Occipital lobe (tissue), 1 donor: ENCODE measurements at regions not wholly inside any gene's neighbourhood (a gene's known extent, or its start where the extent isn't known, plus 50 kb on each side); places are given as distances from the start of the nearest gene placed in this dataset.

Source experiments
- DNase-seq: peaks from one replicate; lab custom pipeline; 2025; lab: John Stamatoyannopoulos, UW

DNA sequence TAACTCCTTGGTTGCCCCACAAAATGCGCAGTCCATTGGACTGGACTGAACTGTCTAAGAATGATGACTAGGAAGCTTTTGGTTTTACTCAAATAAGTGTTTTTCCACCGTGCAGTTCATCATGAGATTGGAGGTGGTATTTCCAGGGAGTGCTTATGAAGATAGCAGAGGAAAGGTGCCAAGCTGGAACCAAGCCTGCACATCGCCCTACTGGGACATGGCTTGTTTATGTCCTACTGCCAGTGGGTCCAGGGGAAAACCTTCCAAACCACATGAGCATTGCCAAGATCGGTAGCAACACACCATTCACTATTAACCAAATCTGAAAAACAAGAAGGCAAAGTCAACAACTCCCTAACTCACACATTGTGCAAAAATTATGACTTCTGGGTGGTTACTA is 54.7 kb upstream of the DSCAM start:
- DNase-seq, result peak; percentile 5

DNA sequence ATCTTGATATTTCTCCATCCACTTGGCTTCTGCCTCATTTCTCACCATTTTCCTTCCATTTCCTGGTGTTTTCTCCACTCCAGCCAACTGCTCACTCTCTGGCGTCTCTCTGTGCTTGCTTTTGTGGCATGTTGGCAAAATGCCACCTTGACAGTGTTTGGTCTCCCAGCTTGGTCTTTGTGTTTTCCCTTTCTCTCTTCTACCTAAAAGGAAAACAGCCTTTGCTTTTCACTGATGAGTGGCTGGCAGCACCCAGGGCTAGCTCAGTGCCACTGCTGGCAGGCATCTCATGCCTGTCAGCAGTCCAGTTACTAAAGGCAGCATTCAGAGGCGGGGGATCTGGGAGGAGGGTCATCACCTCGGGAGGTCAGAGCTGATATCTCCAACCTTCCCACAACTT is 55.3 kb upstream of the DSCAM start:
- peak; percentile 15 for DNase-seq

DNA sequence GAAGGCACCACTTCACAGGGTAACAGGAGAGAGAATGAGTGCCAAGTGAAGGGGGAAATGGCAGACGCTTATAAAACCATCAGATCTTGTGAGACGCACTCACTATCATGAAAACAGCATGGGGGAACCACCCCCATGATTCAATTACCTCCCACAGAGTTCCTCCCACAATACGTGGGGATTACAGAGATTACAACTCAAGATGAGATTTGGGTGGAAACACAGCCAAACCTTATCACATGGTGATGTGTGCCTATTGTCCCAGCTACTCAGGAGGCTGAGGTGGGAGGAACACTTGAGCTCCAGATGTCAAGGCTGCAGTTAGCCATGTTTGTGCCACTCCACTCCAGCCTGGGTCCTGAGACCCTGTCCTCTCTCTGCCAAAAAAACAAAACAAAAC is 56.0 kb upstream of the DSCAM start:
- no peak for DNase-seq

DNA sequence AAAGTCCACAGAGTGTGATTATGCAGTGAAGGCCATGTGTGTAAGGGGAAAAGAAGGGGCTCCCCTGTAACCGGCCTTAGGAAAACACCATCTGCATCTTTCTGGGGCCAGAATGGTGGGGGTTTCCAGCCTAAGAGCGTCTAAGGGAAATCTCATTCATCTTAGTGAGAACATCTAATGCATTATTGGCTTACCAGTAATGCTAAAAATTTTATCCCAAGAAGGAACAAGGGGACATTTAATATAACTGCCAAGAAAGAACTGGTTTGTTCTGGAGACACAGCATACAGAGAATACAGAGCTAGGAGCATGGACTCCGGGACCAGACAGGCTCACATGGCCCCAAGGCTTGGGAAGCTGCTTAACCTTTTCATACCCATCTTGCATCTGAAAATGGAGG is 58.3 kb upstream of the DSCAM start:
- DNase-seq, result no peak

DNA sequence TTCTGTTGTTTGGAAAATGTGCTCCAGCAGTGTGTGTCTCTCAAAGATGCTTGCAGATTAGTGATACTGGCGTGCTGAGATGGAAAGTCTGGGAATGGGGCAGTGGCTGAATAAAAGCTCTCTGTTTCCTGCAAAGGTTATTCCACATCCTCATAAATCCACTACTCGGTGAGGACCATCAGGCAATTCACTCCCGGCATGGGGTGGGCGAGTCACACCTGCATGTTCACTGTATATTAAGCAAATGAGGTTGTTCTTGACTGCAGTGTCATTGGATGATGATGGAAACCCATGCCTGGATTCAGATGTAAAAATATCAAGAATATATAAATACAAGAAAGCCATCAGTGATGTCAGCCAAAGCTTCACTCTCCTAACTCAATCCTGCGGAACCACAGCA is 65.4 kb upstream of the DSCAM start:
- no peak for DNase-seq

DNA sequence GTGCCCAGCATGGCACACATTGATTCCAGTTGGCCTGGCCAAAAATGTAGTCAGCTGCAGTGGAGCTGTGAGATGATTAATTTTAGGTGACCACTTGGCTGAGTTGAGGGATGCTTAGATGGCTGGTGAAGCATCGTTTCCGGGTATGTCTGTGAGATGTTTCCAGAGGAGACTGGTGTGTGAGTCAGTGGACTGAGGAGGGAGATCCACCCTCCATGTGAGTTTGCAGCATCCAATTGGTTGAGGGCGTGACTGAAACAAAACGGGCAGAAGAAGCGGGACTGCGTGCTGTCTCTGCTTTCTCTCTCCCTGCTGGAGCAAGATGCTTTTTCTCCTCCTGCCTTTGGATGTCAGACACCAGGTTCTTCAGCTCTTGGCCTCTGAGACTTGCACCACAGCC is 68.2 kb upstream of the DSCAM start:
- no peak for DNase-seq

DNA sequence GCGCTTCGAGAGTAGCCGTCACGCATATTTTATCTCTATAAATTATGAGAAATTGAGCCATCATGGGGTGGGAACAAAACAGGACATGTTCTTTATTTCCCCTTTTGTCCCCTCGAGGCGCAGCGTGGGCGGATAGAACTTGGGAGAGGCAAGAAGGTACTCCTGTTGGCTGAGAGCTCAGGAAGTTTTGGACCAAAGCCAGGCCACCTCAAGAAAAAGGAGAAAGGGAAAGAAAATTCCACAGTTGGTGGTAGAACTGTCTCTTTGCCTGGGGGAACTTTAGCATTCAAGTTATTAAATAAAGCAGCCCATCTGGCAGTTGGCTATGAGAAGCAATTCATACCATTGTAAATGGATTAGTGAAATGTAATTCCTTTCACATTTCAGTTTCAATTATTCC is 76.4 kb upstream of the DSCAM start:
- DNase-seq, result no peak

DNA sequence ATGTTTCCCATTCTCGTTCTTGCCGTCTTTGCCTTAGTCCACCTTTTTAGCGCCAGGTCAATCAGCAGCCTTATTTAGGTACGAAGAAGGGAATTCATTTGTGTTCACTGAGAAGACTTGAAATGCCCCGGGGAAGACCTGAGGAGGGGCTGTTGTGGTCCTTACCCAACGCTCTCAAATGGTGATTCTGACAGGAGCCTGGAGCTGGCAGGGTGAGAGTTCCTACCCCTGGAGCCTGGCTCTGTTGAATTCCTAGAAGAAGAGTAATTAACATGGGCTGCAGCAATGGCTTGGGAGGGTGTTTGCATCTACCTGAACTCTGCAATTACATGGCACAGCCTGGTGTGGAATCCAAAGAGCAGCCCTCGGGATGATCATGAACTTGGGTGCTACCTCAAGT is 76.9 kb upstream of the DSCAM start:
- no peak for DNase-seq

DNA sequence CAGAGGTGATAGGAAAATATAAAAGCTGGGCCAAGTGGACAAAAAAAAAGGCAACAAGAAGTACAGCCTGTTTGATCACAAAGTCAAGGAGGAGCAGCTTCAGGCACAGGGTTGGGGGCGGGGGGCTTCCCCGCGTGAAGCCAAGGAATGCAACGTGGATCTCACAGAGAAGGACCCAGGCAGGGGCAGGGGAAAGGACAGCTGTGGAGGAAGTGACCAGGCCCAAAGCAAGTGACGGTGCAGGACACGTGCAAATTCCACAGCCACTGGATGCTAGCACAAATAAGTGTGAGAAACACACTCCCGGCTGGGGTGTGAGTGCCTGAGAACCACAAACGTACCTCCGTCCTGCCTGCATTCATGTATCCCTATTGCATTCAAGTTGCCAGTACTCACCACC is 77.7 kb upstream of the DSCAM start:
- no peak for DNase-seq

DNA sequence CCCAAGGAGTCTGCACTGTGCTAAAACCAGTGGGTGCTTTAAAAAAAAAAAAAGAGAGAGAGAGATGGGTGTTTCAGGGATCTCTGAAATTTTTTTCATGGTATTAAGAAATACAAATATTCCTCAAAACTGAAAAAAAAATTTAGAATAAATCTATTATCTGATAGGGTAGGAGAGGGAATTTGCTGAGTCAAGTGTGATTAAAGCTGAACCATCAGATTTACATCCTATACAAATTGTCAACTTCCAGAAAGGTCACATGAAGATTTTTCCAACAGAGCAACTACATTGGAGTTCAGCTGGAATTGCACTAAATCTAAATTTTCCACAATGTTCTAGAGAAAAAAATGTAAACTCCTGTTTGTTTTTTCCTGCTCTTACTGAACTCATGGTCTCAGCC is 79.3 kb upstream of the DSCAM start:
- DNase-seq, result no peak

DNA sequence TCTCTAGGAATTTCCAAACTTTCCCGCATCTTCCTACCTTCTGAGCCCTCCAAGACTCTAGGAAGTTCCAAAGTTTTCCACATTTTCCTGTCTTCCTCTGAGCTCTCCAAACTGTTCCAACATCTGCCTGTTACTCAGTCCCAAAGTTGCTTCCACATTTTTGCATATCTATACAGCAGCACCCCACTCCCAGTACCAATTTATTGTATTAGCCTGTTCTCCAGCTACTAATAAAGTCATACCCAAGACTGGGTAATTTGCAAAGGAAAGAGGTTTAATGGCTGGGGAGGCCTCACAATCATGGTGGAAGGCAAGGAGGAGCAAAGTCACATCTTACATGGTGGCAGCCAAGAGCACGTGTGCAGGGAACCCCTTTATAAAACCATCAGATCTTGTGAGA is 82.9 kb upstream of the DSCAM start:
- DNase-seq, result no peak

DNA sequence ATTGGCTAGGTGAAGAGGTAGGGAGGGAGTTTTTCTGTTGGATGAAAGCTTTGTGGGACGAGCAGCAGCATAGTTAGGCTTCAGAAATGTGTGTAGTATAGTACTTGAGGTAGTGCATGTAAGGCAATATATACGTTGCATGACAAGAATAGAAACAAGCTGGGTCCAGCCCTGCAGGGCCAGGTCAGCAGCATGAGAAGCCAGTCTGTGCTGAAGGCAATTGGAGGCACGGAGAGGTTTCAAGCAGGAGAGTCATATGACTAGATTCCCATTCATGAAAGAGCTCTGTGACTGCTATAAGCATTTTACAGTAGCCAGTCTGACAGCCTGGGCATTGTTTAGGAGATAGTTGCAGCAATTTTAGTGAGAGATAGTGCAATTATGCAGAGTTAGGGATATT is 84.2 kb upstream of the DSCAM start:
- no peak for DNase-seq

DNA sequence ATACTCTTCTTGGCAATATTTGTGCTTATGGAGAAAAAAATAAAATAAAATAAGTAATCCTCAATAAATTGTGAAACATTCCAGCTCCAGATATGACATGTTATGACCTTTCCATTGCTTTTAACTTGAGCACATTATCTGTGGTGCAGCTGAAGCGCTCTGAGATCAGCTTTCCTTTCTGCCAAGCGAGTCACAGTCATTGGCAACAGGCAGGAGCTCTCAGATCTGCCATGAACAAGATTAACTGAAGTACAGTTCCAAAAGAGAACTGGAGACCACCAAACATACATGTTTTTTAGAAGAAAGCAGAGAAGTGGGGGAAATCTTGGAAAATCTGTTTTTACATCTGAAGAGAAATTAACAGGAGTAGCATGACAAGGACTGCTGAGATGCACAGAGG is 89.2 kb upstream of the DSCAM start:
- no peak for DNase-seq

DNA sequence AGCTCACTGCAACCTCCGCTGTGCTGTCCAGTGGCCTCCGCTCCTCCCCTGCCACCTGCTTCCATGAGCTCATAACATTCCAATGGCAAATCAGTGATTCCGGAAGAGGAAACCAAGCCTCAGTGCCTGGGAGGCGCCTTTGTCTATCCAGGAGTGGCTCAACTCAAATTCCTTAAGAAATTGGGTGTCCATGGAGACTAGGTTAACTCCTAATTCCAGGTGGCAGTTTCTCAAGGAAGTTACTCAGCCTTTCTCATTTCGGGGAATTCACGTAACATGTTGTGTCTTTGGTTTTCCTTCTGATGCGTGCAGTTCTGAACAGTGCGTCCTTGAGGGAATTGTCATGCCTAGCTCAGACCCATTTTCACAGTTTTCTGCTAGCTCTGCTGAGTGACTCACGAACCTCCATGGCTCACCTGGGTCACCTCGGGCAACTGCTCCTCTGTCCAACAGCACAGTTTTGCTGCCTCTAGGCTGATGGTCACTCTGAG is 89.9 kb upstream of the DSCAM start:
- DNase-seq, result no peak

DNA sequence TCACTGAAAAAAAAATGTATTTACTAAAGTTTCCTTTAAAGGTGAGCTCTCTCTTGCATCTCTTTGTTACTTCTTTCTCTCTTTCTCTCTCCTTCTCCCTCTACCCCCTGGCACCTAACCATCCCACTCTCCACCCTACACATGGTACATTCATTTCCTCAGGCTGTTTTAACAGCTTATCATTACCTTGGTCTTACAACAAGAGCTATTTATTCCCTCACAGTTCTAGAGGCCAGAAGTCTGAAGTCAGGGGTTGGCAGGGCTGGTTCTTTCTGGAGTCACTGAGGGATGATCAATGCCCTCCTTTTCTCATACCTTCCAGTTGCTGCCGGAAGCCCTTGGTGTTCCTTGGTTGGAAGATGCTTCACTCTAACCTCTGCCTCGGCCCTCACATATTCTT is 91.1 kb upstream of the DSCAM start:
- no peak for DNase-seq

DNA sequence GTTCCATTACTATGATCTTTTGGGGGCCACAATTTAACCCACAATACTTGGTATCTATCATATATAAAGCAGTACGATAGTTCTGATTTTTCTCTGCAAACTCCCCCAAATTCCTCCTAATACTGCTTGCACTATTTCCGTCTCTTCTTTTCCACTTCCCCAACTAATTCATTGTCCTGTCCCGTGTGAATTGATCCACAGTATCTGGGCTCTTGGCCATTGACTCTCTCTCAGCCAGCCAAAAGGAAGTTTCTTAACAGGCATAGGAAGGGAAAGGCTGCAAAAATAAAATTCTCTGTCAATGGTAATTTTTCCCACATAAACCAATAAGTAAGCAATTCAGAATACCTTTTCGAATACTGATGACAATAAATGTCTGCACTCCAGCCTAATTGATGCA is 91.7 kb upstream of the DSCAM start:
- no peak for DNase-seq

DNA sequence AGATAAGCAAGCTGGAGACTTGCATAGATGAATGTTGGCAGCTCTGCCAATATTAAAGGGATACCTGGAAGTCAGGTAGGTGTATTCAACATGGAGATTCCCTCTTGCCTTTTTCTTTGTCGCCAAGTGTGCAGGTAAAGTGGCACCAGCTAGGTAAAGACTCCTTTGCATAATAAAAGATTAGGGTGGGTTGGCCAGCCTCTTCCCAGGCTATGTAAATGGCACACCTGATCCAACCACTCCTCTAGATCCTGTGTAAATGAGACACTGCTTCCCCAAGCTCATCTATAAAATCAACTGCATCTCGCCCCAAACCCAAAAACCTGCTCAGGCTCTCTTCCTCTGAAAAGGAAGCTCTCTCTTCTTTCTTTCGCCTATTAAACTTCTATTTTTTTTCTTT is 100.8 kb upstream of the DSCAM start:
- no peak for DNase-seq

DNA sequence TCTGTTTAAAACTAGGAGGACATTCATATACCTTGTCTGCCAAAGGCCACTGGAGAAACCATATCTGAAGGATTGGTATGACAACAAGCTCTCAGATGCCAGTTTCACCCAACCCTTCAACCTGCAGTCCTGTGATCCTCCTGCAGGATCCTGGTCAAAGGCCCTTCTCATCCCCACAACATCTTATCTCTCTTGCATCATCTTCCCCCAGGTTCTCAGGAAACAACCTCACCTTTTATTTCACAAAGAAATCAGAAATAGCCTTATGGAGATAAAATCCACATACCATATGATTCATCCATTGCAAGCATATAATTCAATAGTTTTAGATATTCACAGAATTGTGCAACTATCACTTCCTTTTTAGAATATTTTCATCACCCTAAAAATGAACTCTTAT is 104.0 kb upstream of the DSCAM start:
- no peak for DNase-seq

DNA sequence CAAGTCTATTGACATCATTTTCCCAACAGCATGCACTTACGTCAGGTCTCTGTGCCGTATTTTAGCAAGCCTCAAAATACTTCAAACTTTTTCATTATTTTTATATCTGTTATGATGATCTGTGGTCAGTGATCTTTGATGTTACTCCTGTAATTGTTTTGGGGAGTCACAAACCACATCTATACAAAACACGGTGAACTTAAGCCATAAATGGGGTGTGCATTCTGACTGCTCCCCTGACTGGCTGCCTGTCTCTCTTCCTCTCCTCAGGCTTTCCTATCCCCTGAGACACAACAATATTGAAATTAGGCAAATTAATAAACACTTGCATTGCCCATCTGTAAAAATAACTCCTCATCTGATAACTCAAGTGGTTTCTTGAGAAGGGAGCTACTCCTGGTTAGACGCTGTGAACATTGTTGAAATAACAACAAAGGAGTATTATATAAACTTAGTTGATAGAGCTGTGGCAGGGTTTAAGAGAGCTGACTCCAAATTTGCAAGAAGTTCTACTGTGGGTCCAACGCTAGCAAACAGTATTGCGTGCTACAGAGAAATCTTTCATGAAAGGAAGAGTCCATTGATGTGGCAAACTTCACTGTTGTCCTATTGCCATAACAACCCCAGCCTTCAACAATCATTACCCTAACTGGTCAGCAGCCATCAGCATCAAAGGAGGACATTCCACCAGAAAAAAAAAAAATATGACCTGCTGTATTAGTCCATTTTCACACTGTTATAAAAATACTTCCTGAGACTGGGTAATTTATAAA is 105.8 kb upstream of the DSCAM start:
- DNase-seq, result no peak

DNA sequence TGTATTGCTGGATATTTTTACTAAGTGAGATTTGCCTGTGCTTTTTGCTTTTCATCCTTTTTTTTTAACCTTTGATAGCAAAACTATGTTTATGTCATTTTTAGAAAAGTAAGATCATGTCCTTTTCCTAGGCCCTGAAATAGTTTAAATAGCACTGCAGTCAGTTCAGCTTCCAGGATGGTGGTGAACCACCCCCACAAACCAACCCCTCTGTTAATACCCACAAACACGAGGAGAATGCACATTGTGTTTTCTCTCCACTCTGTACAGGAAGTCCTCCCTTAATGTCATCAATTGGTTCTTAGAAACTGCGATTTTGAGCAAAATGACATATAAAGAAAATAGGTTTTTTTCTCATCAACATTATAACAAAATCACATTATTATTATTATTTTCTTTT is 117.7 kb upstream of the DSCAM start:
- no peak for DNase-seq

DNA sequence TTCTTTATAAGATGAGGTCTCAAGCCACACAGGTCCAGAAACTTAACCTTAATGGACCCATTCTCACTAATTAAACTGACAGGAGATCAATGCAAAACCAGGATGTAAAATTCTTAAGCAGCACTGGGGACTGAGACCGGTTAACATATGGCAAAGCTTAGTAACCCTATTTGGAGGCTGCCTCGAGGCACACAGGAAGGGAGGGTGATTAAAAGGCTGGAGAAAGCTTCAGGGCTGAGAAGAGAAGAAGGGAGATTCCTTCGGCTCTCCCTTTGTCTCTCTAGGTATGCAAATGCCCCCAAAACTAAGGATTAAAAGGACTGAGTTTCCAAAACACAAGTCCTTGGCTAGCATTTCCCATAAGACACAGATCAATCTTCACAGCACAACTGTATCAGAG is 120.8 kb upstream of the DSCAM start:
- no peak for DNase-seq

DNA sequence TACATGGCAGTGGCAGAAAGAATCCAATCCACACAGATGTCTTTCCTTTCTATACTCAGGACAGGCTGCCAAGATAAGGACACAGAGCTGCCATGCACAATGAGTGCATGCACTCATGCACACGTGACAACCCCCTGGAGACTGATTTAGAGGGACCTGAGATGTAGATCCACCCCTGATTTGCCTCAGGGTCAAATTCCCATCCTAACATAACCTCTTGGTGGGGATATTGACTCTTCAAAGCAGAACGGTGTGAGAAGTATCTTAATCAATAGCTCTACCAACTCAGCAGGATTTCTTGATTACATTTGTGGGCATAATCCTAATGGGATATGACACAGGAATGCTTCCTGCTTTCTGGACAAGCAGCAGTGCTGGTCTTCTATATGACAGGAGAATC is 125.2 kb upstream of the DSCAM start:
- no peak for DNase-seq

DNA sequence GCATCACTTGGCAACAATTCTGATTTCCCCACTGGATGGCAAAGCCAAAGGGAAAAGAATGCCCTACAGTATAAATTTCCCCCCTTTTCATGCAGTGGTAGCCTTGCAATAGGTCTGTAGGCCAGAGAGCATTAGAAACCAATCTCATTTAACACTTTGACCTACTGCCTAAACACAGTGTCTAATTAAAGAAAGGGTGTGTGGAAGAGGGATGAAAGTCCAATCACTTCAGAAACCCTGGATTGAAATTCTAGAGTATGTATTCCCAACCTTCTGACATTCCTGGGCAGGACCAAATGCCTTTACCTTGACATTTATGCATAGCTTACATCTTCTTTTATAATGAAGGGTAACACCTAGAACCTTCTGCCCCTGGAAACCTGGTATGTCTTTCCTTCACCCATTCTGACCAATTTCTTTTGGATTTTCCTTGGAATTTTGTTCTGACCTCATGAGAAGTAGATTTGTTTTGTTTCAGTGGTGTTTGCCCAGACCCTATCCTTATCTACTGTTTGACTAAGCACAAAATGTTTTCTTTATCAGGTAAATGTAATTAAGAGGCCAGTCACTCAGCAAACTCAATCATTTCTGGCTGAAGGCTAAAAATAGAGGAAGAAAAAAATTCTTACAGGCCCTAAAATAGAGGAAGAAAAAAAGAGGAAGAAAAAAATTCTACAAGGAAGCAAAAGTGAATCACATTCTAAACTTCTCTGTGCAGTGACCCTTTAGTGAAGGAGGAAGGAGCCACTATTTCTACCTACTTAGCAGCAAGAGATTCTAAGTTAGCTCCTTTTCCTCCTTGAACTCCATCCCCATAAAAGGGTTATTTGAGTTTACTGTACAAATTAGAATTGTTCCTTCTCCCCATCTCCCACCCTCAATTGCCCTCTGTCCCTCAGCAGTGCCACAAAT is 129.5 kb upstream of the DSCAM start:
- no peak for DNase-seq
